ENCODE measurements at regions not wholly inside any gene's neighbourhood (a gene's known extent, or its start where the extent isn't known, plus 50 kb on each side); places are given as distances from the start of the nearest gene placed in this dataset.

DNA sequence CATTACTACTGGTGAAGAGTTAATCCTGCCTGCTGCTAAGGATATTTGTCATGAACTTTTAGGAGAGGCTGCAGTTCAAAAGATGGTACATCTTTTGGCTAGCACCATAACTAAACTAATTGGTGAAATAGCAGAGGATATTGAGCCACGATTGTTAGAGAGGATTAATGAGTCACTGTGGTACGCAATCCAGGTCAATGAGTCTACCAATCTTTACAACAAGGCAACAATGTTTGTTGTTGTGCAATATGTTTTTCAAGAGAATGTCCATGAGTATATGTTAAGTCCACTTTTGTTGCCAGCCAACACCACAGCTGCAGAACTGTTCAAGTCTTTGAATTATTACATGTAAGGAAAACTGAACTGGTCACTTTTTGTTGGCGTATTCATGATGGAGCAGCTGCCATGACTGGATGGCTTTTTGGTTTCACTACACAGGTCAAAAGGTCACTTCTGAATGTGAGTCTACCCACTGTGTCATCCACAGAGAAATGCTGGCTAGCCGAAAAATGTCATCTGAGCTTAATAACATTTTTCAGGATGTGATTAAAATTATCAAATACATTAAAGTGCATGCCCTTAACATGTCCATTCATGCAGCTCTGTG is 402.6 kb upstream of the KIF2B start:
- H3K36me3 Mint-ChIP-seq (ENCODE audit: low read depth) = peaks cover 36% of the 10 kb centered on the region; the same call in 2 of the 3 replicates
- H3K9me3 Mint-ChIP-seq = peaks cover 32% of the 10 kb centered on the region
- Histone ChIP-seq H2AFZ (no peak overlapping the region), H3F3A (replicated peaks; ENCODE audit: low read depth) (no peaks in the 10 kb centered on the region), H3K27ac (ENCODE audit: low read depth) (no peak overlapping the region), H3K4me2 (no peak overlapping the region), H3K27me3 (ENCODE audit: insufficient read depth) (no peaks in the 10 kb centered on the region), H3K4me3 (no peak overlapping the region), H3K36me3 (ENCODE audit: insufficient read depth) (peaks cover 22% of the 10 kb centered on the region; the same call in 1 of the 2 replicates), H3K9me2 (ENCODE audit: insufficient read depth) (peaks cover 6% of the 10 kb centered on the region), H3K79me2 (replicated peaks; ENCODE audit: insufficient read depth) (no peaks in the 10 kb centered on the region), H4K20me1 (replicated peaks; ENCODE audit: insufficient read depth) (no peaks in the 10 kb centered on the region), H3K4me1 (ENCODE audit: insufficient read depth) (peaks cover 14% of the 10 kb centered on the region)
- H3K27ac Mint-ChIP-seq = no peak overlapping the region
- H3K4me3 Mint-ChIP-seq = no peak overlapping the region
- DNase-seq (ENCODE audit: low spot score) (no peak), ATAC-seq (no peak)
- TF ChIP-seq POLR2AphosphoS5 (IDR thresholded peaks at IDR 0.05; ENCODE audit: low read depth) (no peak), EZH2 (IDR thresholded peaks at IDR 0.05; ENCODE audit: low read depth, unreplicated experiment) (no peak), CREB1 (CRISPR knock-in tag; IDR thresholded peaks at IDR 0.05; ENCODE audit: low read depth) (no peak)
- TF ChIP-seq, protein P1, sequence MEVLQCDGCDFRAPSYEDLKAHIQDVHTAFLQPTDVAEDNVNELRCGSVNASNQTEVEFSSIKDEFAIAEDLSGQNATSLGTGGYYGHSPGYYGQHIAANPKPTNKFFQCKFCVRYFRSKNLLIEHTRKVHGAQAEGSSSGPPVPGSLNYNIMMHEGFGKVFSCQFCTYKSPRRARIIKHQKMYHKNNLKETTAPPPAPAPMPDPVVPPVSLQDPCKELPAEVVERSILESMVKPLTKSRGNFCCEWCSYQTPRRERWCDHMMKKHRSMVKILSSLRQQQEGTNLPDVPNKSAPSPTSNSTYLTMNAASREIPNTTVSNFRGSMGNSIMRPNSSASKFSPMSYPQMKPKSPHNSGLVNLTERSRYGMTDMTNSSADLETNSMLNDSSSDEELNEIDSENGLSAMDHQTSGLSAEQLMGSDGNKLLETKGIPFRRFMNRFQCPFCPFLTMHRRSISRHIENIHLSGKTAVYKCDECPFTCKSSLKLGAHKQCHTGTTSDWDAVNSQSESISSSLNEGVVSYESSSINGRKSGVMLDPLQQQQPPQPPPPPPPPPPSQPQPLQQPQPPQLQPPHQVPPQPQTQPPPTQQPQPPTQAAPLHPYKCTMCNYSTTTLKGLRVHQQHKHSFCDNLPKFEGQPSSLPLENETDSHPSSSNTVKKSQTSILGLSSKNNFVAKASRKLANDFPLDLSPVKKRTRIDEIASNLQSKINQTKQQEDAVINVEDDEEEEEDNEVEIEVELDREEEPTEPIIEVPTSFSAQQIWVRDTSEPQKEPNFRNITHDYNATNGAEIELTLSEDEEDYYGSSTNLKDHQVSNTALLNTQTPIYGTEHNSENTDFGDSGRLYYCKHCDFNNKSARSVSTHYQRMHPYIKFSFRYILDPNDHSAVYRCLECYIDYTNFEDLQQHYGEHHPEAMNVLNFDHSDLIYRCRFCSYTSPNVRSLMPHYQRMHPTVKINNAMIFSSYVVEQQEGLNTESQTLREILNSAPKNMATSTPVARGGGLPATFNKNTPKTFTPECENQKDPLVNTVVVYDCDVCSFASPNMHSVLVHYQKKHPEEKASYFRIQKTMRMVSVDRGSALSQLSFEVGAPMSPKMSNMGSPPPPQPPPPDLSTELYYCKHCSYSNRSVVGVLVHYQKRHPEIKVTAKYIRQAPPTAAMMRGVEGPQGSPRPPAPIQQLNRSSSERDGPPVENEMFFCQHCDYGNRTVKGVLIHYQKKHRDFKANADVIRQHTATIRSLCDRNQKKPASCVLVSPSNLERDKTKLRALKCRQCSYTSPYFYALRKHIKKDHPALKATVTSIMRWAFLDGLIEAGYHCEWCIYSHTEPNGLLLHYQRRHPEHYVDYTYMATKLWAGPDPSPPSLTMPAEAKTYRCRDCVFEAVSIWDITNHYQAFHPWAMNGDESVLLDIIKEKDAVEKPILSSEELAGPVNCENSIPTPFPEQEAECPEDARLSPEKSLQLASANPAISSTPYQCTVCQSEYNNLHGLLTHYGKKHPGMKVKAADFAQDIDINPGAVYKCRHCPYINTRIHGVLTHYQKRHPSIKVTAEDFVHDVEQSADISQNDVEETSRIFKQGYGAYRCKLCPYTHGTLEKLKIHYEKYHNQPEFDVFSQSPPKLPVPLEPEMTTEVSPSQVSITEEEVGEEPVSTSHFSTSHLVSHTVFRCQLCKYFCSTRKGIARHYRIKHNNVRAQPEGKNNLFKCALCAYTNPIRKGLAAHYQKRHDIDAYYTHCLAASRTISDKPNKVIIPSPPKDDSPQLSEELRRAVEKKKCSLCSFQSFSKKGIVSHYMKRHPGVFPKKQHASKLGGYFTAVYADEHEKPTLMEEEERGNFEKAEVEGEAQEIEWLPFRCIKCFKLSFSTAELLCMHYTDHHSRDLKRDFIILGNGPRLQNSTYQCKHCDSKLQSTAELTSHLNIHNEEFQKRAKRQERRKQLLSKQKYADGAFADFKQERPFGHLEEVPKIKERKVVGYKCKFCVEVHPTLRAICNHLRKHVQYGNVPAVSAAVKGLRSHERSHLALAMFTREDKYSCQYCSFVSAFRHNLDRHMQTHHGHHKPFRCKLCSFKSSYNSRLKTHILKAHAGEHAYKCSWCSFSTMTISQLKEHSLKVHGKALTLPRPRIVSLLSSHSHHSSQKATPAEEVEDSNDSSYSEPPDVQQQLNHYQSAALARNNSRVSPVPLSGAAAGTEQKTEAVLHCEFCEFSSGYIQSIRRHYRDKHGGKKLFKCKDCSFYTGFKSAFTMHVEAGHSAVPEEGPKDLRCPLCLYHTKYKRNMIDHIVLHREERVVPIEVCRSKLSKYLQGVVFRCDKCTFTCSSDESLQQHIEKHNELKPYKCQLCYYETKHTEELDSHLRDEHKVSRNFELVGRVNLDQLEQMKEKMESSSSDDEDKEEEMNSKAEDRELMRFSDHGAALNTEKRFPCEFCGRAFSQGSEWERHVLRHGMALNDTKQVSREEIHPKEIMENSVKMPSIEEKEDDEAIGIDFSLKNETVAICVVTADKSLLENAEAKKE (CRISPR knock-in tag; IDR thresholded peaks at IDR 0.05) = no peak
- TF ChIP-seq, protein P2, sequence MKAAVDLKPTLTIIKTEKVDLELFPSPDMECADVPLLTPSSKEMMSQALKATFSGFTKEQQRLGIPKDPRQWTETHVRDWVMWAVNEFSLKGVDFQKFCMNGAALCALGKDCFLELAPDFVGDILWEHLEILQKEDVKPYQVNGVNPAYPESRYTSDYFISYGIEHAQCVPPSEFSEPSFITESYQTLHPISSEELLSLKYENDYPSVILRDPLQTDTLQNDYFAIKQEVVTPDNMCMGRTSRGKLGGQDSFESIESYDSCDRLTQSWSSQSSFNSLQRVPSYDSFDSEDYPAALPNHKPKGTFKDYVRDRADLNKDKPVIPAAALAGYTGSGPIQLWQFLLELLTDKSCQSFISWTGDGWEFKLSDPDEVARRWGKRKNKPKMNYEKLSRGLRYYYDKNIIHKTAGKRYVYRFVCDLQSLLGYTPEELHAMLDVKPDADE (IDR thresholded peaks at IDR 0.05) = no peak
- peaks cover 5% of the 10 kb centered on the region; the same call in 2 of the 3 replicates for H3K4me1 Mint-ChIP-seq
- H3K27me3 Mint-ChIP-seq (ENCODE audit: insufficient read depth, low read depth, poor library complexity) = peaks cover 1% of the 10 kb centered on the region

Data from GM23338 (cell line).